ENCODE measurements at regions not wholly inside any gene's neighbourhood (a gene's known extent, or its start where the extent isn't known, plus 50 kb on each side); places are given as distances from the start of the nearest gene placed in this dataset.

DNA sequence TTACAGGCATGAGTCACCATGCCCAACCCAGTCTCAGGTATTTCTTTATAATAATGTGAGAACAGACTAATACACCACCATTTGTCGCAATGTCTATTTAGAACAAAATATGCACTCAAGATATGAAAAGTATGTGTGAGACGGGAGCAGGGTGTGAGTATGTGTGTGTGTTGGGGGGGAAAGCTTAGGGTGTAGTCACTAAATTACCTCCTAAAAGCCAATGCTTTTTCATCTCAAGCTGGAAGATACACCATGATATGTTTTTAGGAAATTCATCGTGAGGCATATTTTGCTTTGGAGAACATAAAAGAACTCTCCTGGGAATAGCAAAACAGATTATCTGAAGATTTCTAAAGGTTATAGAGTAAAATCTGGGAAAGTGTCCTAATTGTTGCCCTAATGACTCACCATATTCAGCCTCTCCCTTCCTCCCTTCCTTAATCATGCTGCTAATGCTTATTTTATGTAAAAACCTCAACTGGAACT lies 262.7 kb downstream of the PDHA2 start:
- no peaks in the 10 kb centered on the region for H3K9me3 ChIP-seq
- 85 to 92% methylated on average over 3 of the region's 3 CpGs for WGBS, 2 donors
- H3K27me3 ChIP-seq: no peaks in the 10 kb centered on the region
- H3K4me1 ChIP-seq: no peaks in the 10 kb centered on the region
- no peak overlapping the region for H3K27ac ChIP-seq
- no peak overlapping the region for H3K4me3 ChIP-seq (replicated peaks in 1 of 3)
- intact Hi-C loops (cut with DNase I): no loop called here
- H3K36me3 ChIP-seq: no peaks in the 10 kb centered on the region
- DNase-seq: no peak
- no peak for TF ChIP-seq POLR2A (IDR thresholded peaks at IDR 0.05)
- TF ChIP-seq, protein P1, sequence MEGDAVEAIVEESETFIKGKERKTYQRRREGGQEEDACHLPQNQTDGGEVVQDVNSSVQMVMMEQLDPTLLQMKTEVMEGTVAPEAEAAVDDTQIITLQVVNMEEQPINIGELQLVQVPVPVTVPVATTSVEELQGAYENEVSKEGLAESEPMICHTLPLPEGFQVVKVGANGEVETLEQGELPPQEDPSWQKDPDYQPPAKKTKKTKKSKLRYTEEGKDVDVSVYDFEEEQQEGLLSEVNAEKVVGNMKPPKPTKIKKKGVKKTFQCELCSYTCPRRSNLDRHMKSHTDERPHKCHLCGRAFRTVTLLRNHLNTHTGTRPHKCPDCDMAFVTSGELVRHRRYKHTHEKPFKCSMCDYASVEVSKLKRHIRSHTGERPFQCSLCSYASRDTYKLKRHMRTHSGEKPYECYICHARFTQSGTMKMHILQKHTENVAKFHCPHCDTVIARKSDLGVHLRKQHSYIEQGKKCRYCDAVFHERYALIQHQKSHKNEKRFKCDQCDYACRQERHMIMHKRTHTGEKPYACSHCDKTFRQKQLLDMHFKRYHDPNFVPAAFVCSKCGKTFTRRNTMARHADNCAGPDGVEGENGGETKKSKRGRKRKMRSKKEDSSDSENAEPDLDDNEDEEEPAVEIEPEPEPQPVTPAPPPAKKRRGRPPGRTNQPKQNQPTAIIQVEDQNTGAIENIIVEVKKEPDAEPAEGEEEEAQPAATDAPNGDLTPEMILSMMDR (IDR thresholded peaks at IDR 0.05): no peak

DNA sequence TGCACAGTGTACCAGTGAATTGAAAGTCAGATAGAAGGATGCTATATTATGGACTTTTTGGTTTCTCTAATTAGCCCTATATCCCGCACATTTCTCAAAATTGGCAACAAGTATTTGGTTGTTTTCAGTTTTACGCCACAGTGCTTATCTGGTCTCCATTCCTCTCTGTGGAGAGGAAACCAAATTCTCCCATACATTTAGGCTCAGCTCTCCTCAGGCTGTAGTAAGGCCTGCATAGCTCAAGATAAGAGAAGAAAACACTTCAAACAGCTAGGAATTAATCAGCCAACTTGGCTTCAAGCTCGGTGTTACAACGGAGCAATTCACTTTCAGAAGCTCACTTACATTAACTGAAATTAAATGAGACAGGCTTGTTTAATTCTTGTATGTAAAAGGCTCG lies 263.2 kb downstream of the PDHA2 start:
- intact Hi-C loops (cut with DNase I): no loop called here
- no peak for DNase-seq
- Histone ChIP-seq H3K4me1 (no peaks in the 10 kb centered on the region), H3K27me3 (no peaks in the 10 kb centered on the region), H3K9me3 (no peaks in the 10 kb centered on the region), H3K36me3 (no peaks in the 10 kb centered on the region), H3K27ac (no peak overlapping the region), H3K4me3 (replicated peaks in 1 of 3) (no peak overlapping the region)
- TF ChIP-seq POLR2A (IDR thresholded peaks at IDR 0.05): no peak
- TF ChIP-seq, protein P1 (IDR thresholded peaks at IDR 0.05): no peak
- 61 to 70% methylated on average over 5 of the region's 5 CpGs for WGBS, 2 donors

DNA sequence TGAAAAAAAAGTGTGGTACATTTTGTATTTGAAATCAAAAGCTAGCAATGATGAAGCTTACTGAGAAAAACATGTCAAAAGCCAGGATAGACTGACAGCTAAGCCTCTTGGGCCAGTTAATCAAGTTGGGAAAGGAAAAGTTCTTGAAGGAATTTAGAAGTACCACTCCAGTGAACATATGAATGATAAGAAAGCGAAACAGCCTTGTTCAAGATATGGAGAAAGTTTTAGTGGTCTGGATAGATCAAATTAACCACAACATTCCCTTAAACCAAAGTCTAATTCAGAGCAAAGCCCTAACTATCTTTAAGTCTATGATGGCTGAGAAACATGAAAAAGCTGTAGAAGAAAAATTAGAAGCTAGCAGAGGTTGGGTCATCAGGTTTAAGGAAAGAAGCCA lies 268.3 kb downstream of the PDHA2 start:
- no peak overlapping the region for H3K27ac ChIP-seq
- H3K27me3 ChIP-seq: no peaks in the 10 kb centered on the region
- no peak for DNase-seq
- TF ChIP-seq POLR2A (IDR thresholded peaks at IDR 0.05): no peak
- H3K9me3 ChIP-seq: no peaks in the 10 kb centered on the region
- H3K36me3 ChIP-seq: no peaks in the 10 kb centered on the region
- H3K4me3 ChIP-seq (replicated peaks in 1 of 3): no peak overlapping the region
- H3K4me1 ChIP-seq: no peaks in the 10 kb centered on the region
- WGBS, 2 donors: 86 to 93% methylated on average over 1 of the region's 1 CpG
- intact Hi-C loops (cut with DNase I): no loop called here

DNA sequence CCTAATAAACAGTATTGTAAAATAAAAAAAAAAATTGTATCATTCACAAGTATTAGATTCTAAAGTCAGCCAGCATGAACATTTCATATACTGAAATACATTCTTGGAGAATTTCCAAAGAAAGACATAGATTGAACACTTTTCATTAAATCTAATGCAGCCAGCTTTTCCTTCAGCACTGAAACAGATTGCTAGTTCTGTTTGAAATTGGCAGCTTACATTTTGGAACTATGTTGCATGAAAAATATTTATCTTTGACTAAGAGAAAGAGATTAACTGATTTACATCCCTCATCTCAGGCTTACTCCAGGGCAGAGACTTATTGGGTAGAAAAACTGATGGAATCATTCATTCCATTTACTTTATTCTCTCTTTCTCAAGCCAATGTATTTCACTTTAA lies 272.7 kb downstream of the PDHA2 start:
- Histone ChIP-seq H3K27me3 (no peaks in the 10 kb centered on the region), H3K4me1 (no peaks in the 10 kb centered on the region), H3K4me3 (replicated peaks in 1 of 3) (no peak overlapping the region), H3K27ac (no peak overlapping the region), H3K36me3 (no peaks in the 10 kb centered on the region), H3K9me3 (no peaks in the 10 kb centered on the region)
- DNase-seq: no peak
- intact Hi-C loops (cut with DNase I): no loop called here
- TF ChIP-seq POLR2A (IDR thresholded peaks at IDR 0.05): no peak
- TF ChIP-seq, protein P1 (IDR thresholded peaks at IDR 0.05): no peak

DNA sequence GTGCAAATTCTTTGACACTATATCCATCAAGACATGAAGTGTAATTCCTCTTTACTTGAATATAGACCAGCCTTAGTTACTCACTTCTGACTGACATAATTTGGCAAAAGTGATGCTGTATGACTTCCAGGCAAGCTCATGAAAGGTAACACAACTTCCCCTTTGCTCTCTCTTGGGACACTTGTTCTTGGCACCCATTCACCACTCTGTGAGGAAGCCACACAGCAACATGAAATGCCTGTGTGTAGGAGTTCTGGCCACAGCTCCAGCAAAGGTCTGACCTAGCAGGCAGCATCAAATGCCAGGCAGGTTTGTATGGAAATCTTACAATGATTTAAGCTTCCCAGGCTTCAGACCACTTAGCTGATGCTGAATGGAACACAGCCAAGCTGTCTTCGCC lies 280.3 kb downstream of the PDHA2 start:
- no peaks in the 10 kb centered on the region for H3K27me3 ChIP-seq
- no peaks in the 10 kb centered on the region for H3K4me1 ChIP-seq
- TF ChIP-seq POLR2A (IDR thresholded peaks at IDR 0.05): no peak
- TF ChIP-seq, protein P1 (IDR thresholded peaks at IDR 0.05): no peak
- no peaks in the 10 kb centered on the region for H3K9me3 ChIP-seq
- no peak overlapping the region for H3K27ac ChIP-seq
- WGBS, 2 donors: 75 to 86% methylated on average over 1 of the region's 1 CpG
- no peak overlapping the region for H3K4me3 ChIP-seq (replicated peaks in 1 of 3)
- no peaks in the 10 kb centered on the region for H3K36me3 ChIP-seq
- intact Hi-C loops (cut with DNase I): no loop called here
- no peak for DNase-seq

DNA sequence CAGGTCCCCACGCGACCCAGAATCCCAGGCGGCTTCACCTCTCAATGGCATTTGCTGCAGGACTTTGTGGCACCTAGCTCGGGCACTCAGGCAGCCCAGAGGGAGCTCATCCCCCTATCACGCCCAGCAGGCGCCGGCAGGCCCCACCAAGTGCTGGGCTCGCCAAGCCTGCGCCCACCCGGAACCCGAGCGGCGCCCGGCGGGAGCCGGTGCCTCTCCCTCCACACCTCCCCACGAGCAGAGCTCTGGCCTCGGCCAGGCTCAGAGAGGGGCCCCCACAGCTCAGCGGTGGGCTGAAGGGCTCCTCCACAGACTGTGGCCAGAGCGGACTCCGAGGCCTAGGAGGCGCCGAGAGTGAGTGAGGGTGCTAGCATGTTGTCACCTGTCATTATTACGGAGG lies 286.3 kb downstream of the PDHA2 start:
- TF ChIP-seq, protein P1 (IDR thresholded peaks at IDR 0.05): no peak
- TF ChIP-seq POLR2A (IDR thresholded peaks at IDR 0.05): no peak
- Histone ChIP-seq H3K27ac (no peak overlapping the region), H3K36me3 (no peaks in the 10 kb centered on the region), H3K9me3 (no peaks in the 10 kb centered on the region), H3K27me3 (no peaks in the 10 kb centered on the region), H3K4me1 (no peaks in the 10 kb centered on the region), H3K4me3 (replicated peaks in 1 of 3) (no peak overlapping the region)
- no peak for DNase-seq
- 95 to 97% methylated on average over 16 to 24 of the region's 24 CpGs for WGBS, 2 donors
- intact Hi-C loops (cut with DNase I): no loop called here
